ENCODE measurements at regions not wholly inside any gene's neighbourhood (a gene's known extent, or its start where the extent isn't known, plus 50 kb on each side); places are given as distances from the start of the nearest gene placed in this dataset.

- no peak for TF ChIP-seq NFE2 (IDR thresholded peaks at IDR 0.05; ENCODE audit: low read depth)
- no peak for TF ChIP-seq ZNF239 (CRISPR knock-in tag; IDR thresholded peaks at IDR 0.05)
- TF ChIP-seq KAT7 (CRISPR knock-in tag; IDR thresholded peaks at IDR 0.05; ENCODE audit: borderline replicate concordance) = no peak
- TF ChIP-seq ZNF586 (CRISPR knock-in tag; conservative IDR thresholded peaks at IDR 0.05) = no peak
- TF ChIP-seq ZFX (CRISPR knock-in tag; IDR thresholded peaks at IDR 0.05) = no peak
- no peak for TF ChIP-seq ZNF134 (CRISPR knock-in tag; conservative IDR thresholded peaks at IDR 0.05)
- TF ChIP-seq PHB2 (IDR thresholded peaks at IDR 0.05; ENCODE audit: low read depth) = no peak
- no peak for TF ChIP-seq HCFC1 (IDR thresholded peaks at IDR 0.05; ENCODE audit: low read depth, low read length)
- no peak for TF ChIP-seq CTCF (IDR thresholded peaks at IDR 0.05 in 2 of 3, conservative IDR thresholded peaks at IDR 0.05 in 1 of 3; ENCODE audit: insufficient read depth in 2 of 3, low read depth in 1 of 3, low read length in 3 of 3)
- TF ChIP-seq ZFP36 (IDR thresholded peaks at IDR 0.05; ENCODE audit: low read depth, low read length, partially characterized antibody) = no peak
Measured at GRCh38 chr11:105469931-105470330, 139.9 kb upstream of the GRIA4 start.
